GM21529 (cell line): ENCODE measurements at regions not wholly inside any gene's neighbourhood (a gene's known extent, or its start where the extent isn't known, plus 50 kb on each side); places are given as distances from the start of the nearest gene placed in this dataset.

Experiments used
- ATAC-seq: cut with Tn5 transposase; IDR thresholded peaks from one replicate; pipeline ENCODE4 v1.9.1; 2021; ENCODE audit not compliant: unreplicated experiment

- no peak for ATAC-seq
Observed at GRCh38 chr4:19803406-19803805, 448.3 kb upstream of the SLIT2 start.

DNA sequence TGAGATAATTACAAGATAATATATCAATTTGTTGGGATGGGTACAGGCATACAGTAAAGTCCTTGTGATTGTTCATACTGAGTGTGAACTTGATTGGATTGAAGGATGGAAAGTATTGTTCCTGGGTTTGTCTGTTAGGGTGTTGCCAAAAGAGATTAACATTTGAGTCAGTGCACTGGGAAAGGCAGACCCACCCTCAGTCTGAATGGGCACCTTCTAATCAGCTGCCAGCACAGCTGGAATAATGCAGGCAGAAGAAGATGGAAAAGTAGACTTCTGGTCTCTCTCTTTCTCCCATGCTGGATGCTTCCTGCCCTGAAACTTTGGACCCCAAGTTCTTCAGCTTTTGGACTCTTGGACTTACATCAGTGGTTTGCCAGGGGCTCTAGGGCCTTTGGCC, 457.9 kb upstream of the SLIT2 start:
- no peak for ATAC-seq

DNA sequence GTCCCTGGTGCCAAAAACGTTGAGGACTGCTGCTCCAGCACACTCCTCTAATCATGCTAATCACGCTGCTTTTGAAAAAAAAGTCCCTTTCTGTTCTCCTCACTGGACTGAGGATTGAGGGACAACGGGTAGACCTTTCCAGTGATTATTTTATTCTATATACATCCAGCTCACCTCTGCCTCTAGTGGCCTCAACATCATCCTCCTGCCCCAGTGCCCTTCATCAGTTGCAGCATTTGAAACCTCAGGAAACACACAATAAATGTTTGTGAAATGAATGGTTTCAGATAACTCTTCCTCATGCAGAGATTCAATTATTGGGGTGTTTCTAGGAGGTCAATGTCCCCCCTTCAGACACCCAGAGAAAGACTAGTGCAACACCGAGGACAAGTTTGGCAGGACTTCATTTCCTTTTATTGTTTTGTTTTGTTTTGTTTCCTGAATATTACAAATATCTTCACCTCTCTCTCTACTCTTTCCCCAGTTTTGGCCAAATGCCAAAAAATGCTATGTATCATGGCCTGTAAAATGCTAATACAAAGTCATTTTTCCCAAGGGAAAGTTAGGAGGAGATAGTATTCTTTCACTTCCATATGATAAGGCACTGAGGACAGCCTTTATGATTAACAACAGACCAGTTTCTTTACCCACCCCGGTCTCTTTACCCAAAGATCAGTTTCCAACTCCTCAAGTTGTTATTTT, 460.1 kb upstream of the SLIT2 start:
- ATAC-seq, result no peak

DNA sequence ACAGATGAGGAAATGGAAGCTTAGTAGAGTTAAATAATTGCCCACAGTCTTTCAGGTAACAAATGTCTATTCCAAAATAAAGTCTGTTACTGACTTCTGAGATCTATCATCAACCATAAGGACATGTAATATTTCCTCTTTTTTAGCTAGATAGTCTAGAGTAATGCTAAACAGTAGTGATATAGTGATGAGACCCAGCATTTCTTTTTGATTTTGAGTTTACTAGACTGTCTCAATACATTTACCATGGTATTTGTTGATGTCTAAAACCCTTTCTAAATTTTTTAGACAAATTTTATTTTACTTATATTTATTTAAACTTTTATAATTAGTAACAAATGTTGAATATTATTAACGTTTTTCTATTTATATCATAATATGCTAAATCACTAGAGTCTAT, 465.1 kb upstream of the SLIT2 start:
- ATAC-seq, result no peak

- ATAC-seq, result no peak
Observed at GRCh38 chr4:19783667-19784223, 468.0 kb upstream of the SLIT2 start.

DNA sequence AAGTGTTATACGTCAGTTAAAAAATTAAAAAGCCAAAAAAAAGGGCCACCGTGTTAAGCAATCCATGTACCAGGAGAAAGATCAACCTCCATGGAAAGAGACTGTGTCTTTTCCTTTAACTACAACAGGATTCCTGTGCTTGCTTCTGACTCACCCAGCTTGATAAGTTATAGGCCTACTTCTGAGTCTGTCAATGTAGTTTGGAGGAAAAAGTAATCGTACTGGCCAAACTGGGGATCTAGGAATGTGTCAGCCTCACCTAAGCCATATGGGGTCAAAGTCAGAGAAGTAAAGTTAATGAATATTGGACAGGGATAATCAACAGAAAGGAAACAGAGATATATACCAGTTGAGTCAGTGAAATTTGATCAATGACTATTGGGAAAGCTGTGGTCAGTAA, 470.8 kb upstream of the SLIT2 start:
- ATAC-seq, result no peak

DNA sequence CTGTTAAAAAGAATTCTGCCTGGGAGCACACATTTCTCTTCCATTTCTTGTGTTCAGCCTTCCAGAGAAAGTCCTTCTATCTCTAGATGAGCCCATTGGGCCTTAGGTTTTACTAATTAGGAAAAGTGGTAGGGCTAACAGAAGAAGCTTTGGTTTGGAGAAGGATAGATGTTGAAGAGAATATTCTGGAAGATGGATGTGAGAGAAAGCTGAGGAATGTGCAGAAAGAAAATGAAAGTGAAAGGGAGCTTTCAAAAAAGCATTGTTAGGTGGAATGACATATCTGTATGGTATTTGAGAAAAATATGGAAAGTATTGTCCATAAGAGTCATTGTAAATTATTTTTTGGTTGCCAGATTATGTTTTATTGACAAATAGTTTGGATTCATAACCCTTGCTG, 474.8 kb upstream of the SLIT2 start:
- ATAC-seq, result no peak

DNA sequence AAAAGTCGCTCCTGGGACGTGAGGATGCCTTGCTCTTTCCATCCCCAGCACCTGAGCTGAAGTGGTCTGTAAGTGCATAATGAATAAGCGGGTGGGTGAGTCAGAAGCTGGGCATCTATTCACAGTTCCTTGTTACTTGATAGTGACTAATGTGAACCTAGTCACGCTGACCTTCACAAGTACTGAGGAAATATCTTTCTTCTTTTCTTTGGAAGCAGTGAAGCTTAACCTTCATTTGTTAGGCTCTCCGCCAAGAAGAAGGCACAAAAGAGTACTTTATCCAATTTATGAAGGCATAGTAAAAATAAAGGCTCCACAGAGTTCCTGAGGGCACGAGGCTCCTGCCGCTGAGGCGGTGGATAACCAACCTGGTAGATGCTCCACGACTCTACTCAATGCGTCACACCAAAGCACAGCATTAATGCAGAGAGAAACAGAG, 475.7 kb upstream of the SLIT2 start:
- no peak for ATAC-seq

DNA sequence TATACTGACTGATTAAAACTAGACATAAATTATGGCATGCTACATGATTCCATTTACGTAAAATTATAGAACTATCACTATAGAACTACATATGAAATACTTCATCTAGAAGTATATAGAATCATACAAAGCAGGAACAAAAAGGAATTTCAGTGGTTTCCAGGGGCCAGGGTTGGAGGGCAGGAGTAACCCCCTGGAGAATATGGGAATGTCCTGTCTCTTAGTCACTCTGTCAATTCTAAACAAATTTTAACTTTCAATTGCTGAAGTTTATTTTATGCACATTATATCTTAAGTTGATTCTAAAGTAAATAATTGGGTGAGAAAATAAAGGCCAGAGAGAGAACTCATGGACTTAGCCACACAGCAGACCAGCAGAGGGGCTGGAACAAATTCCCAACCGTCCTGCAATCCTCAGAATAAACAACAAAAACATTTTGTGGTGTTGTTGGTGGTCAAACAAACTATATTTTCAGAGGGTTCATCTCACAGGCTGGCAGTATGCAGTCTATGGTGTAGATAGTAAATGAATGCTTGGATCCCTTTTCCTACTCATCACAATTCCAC, 476.9 kb upstream of the SLIT2 start:
- no peak for ATAC-seq

- no peak for ATAC-seq
Observed at GRCh38 chr4:19772581-19772980, 479.1 kb upstream of the SLIT2 start.

- no peak for ATAC-seq
Observed at GRCh38 chr4:19756661-19757060, 495.0 kb upstream of the SLIT2 start.

GRCh38 chr4:19752599-19752998, 499.1 kb upstream of the SLIT2 start:
- no peak for ATAC-seq

- no peak for ATAC-seq
Observed at GRCh38 chr4:19748519-19749479, 502.9 kb upstream of the SLIT2 start.

- ATAC-seq, result no peak
Observed at GRCh38 chr4:19746377-19746776, 505.3 kb upstream of the SLIT2 start.

GRCh38 chr4:19743115-19743638, 508.5 kb upstream of the SLIT2 start:
- no peak for ATAC-seq

GRCh38 chr4:19739101-19739651, 512.5 kb upstream of the SLIT2 start:
- ATAC-seq, result no peak

GRCh38 chr4:19736968-19737756, 514.5 kb upstream of the SLIT2 start:
- ATAC-seq, result no peak

DNA sequence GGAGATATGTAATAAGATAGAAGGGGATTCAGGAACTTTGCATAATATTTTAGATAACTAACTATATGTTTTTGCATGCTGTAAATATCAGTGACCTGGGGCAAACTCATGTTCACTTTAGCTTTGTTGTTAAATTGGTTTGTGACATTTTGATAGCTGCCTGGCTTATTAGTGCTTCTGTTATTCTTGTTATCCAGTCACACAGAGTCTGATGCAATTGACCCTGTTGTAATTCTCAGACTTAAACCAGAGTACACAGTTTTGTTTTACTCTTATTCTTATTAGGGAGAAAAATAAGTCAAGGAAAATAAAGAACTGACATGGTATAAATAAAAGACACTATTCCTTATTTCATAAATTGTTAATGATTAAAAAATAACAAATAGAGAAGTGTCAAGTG, 516.7 kb upstream of the SLIT2 start:
- no peak for ATAC-seq

- peak; percentile 85 for ATAC-seq
Observed at GRCh38 chr4:19729886-19730651, 521.6 kb upstream of the SLIT2 start.
